GM12872 (cell line): ENCODE measurements at regions not wholly inside any gene's neighbourhood (a gene's known extent, or its start where the extent isn't known, plus 50 kb on each side); places are given as distances from the start of the nearest gene placed in this dataset.

ENCODE experiments used
- TF ChIP-seq, protein P1 (sequence below): IDR thresholded peaks from 3 replicates; pipeline ENCODE4 v1.5.1; 2011; ENCODE audit warnings: low read depth, mild to moderate bottlenecking, low read length, moderate library complexity; ENCODE audit not compliant: insufficient read depth

DNA sequence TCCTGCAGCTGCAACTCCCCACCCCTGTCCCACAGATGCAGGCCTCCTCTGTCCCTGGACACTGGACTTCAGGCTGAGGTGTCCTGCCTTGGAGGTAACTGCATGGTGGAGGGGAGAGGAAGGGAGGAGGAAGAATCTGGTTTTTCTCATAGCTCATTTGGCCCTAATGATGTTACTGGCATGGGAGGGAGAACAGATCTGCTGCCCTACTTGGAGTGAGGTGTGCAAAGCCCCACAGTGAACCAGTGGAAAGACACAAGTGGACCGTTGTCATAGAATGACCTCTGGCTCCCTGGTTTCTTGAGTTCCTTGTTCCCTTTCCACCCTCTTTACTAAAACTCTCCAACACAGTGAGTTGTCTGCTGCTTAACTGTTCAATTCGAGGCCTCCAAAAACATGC is 215.9 kb downstream of the BARX2 start:
- TF ChIP-seq, protein P1, sequence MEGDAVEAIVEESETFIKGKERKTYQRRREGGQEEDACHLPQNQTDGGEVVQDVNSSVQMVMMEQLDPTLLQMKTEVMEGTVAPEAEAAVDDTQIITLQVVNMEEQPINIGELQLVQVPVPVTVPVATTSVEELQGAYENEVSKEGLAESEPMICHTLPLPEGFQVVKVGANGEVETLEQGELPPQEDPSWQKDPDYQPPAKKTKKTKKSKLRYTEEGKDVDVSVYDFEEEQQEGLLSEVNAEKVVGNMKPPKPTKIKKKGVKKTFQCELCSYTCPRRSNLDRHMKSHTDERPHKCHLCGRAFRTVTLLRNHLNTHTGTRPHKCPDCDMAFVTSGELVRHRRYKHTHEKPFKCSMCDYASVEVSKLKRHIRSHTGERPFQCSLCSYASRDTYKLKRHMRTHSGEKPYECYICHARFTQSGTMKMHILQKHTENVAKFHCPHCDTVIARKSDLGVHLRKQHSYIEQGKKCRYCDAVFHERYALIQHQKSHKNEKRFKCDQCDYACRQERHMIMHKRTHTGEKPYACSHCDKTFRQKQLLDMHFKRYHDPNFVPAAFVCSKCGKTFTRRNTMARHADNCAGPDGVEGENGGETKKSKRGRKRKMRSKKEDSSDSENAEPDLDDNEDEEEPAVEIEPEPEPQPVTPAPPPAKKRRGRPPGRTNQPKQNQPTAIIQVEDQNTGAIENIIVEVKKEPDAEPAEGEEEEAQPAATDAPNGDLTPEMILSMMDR = no peak

- TF ChIP-seq, protein P1 = no peak
These were observed 216.5 kb downstream of the BARX2 start for GRCh38 chr11:129592191-129592590.

DNA sequence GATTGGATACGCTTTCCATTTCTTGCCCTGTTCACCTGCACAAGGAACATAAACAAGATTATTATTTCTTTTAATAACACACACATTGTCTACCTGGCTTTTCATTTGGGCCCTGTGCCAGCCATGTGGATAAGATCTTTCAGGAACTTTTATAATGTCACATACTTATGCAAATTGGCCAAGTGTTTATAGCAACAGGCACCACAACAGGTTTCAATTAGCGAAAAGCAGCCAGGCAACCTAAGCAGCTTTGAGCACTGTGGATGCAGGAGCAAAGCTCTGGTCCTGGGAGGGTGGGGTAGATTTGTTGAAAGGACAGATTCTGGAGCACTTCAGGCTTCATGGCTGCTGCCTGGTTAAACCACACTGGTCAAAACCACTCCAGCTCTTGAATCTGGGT is 217.4 kb downstream of the BARX2 start:
- TF ChIP-seq, protein P1 = no peak

DNA sequence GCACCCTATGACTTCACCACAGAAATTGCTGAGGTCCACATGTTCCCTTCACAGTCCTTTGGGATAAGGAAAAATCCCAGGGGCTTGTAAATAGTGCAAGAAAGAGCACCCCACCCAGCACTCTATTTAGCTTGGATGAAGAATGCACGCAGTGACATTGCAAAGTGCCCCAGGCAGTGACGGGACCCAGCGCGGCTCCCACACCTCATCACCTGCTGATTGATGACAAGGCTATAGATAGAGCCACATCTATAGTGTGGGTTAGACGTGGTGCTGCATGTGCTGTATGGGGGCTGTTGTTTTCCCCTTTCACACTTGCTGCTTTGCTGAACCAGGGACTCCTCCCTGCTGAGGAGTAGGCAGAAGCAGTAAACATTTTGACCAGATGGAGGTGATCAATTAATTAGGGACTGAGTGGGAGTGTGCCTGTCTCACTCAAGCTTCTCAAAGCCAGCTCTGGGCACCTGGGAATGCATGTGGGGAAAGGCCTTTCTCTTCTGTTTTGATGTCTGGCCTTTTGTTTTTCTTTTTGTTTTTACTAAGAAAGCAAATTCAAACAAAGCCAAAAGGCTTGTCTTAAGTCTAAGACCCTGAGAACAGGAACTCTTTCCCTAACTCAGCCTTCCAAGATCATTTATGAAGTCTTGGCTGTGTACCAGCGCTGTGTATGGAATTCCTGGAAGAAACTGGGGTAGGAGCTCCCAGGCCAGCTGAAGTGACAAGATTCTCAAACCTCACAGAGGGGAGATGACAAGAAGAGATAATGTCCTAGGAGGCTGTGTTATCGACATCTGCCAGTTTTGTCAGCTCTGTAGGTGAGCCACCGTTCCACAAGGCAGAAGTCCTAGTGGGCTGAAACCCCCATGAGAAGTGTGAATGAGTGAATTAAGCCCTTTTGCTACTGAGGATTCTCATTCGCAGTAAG is 219.7 kb downstream of the BARX2 start:
- TF ChIP-seq, protein P1 = no peak

DNA sequence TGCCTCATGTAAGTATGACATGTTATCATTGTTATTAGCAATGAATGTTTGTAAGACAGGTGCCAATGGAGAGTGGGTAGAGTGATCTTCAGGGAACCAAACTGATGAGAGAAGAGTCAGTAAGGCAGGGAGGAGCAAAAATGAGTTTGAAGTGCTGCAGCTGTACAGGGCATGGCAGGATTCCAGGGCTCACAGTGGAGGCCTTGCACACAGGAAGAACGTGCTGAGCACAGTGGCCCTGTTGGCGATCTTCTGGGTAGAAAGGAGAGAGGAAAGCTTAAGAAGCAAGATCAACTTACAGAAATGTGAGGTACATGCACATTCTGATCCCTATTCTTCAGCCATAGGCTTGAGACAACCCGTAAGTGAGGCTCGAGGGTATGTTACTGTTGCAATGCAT is 219.3 kb upstream of the TMEM45B start:
- TF ChIP-seq, protein P1 = no peak

DNA sequence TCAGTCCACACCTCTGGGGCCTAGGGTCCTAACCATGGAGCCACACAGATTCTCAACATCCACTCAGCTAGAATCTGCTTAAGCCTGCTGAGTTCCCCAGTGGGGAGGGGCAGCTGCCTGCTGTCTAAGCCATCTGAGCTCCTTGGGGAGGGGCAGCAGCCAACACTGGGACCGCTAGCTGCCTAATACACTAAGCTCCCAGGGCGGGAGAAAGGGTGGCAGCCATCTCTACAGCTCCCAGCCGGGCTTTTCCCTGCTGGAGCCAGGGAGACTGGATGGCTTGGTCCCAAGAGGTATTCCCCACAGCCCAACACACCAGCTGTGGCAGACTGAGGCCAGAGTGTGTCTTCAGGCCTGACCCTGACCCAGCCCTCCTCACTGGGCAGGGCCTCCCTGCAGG is 217.3 kb upstream of the TMEM45B start:
- TF ChIP-seq, protein P1 = no peak

- TF ChIP-seq, protein P1 = no peak
These were observed 209.8 kb upstream of the TMEM45B start for GRCh38 chr11:129605815-129606214.
